ENCODE measurements at regions not wholly inside any gene's neighbourhood (a gene's known extent, or its start where the extent isn't known, plus 50 kb on each side); places are given as distances from the start of the nearest gene placed in this dataset.

DNA sequence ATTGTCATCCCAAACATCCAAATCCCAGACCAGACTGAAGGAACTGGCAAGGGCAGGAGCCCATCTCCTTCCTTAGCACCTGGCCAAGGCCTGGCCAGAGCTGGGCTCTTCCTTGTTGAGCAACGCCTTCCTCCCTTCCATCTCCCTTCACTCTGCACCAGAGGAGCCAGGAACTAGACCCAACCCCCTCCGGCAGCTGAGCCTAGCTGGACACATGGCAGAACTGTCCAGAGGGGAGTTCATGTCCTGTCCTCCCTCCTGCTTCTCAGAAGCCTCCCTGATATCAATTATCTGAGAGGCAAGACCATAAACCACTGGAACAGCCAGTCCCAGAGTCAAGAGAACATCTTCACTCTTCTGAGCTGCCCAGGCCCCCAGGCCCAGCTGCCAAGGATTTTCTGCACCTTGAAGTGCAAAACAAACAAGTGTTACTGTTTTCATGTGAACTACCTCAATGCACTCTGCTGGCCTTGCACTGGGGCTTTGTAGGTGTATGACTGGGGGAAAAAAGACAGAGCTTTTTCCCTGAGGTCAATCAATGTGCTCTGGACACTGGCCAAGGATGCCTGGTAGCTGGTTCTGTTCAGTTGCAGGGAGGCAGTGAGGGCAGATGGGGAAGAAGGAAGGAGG is 104.5 kb upstream of the KCNK12 start:
- no peak for DNase-seq (ENCODE audit: low spot score)
- CTCF ChIA-PET: no interaction called here
- POLR2A ChIA-PET (ENCODE audit: low non-redundant PET): no interaction called here
- TF ChIP-seq, protein P1, sequence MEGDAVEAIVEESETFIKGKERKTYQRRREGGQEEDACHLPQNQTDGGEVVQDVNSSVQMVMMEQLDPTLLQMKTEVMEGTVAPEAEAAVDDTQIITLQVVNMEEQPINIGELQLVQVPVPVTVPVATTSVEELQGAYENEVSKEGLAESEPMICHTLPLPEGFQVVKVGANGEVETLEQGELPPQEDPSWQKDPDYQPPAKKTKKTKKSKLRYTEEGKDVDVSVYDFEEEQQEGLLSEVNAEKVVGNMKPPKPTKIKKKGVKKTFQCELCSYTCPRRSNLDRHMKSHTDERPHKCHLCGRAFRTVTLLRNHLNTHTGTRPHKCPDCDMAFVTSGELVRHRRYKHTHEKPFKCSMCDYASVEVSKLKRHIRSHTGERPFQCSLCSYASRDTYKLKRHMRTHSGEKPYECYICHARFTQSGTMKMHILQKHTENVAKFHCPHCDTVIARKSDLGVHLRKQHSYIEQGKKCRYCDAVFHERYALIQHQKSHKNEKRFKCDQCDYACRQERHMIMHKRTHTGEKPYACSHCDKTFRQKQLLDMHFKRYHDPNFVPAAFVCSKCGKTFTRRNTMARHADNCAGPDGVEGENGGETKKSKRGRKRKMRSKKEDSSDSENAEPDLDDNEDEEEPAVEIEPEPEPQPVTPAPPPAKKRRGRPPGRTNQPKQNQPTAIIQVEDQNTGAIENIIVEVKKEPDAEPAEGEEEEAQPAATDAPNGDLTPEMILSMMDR (conservative IDR thresholded peaks at IDR 0.05; ENCODE audit: low read depth): no peak
- no peak overlapping the region for H3K27ac ChIP-seq

DNA sequence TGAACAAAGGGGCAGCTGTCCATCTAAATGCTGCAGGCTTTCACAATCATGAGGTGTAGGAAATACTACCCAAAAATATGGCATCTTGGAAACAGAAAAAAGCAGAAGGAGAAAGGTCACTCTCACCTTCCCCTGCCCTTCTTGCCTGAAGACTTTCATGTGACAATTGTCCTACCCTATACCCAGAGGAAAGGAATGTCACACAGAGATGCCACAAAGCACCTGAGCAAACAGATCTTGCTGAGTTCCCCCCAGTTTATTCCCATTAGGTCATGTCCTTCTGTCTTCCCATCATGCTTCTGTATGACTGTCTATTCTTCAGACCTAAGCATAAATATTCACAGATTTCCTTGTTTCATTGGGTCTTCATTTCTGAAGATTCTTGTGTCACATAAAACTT is 95.5 kb upstream of the KCNK12 start:
- ChIA-PET POLR2A (ENCODE audit: low non-redundant PET) (no interaction called here), CTCF (interaction anchor here (0.7 kb wide), 1 partner anchor 934 kb away, joined by 3 read pairs; no protein-coding TSS in a partner anchor)
- DNase-seq (ENCODE audit: low spot score): no peak
- TF ChIP-seq, protein P1 (conservative IDR thresholded peaks at IDR 0.05; ENCODE audit: low read depth): no peak
- no peak overlapping the region for H3K27ac ChIP-seq

DNA sequence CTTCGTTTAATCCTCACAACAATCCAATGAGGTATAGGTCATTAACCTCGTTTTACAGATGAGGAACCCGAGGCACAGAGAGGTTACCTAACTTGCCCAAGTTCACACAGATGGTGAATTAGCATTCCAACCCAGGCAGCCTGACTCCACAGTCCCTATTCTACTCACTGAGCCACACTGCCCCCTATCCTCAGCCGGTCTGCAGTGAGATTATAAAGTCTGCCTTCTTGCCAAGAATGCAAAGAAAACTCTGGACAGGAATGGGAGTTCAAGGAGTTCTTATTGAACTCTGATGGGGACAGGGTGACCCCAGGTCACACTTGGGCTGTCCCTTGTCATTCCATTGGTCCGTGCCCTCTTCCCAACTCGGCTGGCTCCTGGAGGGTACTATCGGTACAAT is 94.0 kb upstream of the KCNK12 start:
- H3K27ac ChIP-seq: no peak overlapping the region
- no peak for DNase-seq (ENCODE audit: low spot score)
- TF ChIP-seq, protein P1 (conservative IDR thresholded peaks at IDR 0.05; ENCODE audit: low read depth): no peak
- ChIA-PET POLR2A (ENCODE audit: low non-redundant PET) (no interaction called here), CTCF (no interaction called here)

DNA sequence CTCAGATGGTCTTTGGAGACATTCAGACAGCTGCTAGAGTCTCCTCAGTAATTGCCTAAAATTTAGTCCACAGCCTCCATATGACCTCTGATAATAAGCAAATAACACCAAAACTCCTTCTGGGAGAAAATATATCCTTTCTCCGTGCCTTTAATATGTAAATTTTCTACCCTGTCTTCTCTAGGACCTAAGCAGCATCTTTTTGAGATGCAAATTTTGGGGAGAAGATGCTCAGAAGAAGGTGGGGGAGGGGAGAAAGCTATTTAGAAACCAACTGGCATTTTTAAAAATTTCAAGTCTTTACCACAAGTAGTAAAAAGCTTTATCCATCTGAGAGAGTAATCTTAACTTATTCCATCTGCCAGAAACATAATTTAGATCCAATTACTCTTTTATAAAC is 91.8 kb upstream of the KCNK12 start:
- POLR2A ChIA-PET (ENCODE audit: low non-redundant PET): no interaction called here
- TF ChIP-seq, protein P1 (conservative IDR thresholded peaks at IDR 0.05; ENCODE audit: low read depth): no peak
- no peak for DNase-seq (ENCODE audit: low spot score)
- H3K27ac ChIP-seq: no peak overlapping the region
- CTCF ChIA-PET: interaction anchor here (0.8 kb wide), 1 partner anchor 14 kb away, joined by 5 read pairs; no protein-coding TSS in a partner anchor

DNA sequence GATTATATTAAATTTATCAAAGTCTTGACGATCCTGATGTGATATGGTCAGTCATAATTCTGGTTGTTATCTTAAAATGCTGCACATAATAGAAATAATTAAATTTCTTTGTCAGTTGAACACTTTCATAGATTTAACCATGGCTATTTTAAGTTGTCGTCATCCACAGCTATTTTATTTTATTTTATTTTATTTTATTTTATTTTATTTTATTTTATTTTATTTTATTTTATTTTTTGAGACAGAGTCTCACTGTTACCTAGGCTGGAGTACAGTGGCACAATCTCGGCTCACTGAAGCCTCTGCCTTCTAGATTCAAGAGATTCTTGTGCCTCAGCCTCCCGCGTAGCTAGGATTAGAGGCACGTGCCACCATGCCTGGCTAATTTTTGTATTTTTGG is 90.5 kb upstream of the KCNK12 start:
- H3K27ac ChIP-seq: no peak overlapping the region
- ChIA-PET CTCF (no interaction called here), POLR2A (ENCODE audit: low non-redundant PET) (no interaction called here)
- TF ChIP-seq, protein P1 (conservative IDR thresholded peaks at IDR 0.05; ENCODE audit: low read depth): no peak
- DNase-seq (ENCODE audit: low spot score): no peak

DNA sequence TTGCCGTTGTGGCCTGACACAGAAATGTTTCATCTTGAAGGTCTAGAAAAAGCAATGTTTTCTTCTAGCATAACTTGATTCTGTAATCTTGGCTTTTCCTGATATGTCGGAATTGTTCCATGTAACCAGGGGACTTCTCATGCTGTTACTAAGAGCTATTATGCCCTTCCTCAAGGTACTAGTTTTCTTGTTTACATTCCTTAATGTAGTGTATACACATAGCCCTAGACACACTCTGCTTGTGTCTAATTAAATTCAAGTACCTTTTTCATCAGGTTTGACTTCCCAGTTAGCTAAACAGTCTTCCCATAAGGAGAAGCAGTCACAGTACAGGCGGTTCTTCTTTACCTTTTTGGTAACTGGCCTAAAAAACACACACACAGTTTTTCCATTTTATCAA is 89.4 kb upstream of the KCNK12 start:
- POLR2A ChIA-PET (ENCODE audit: low non-redundant PET): no interaction called here
- TF ChIP-seq, protein P1 (conservative IDR thresholded peaks at IDR 0.05; ENCODE audit: low read depth): no peak
- CTCF ChIA-PET: no interaction called here
- no peak overlapping the region for H3K27ac ChIP-seq
- DNase-seq (ENCODE audit: low spot score): no peak

Data from RWPE1 (cell line).